Epithelial cell of esophagus (primary cell): ENCODE measurements at regions not wholly inside any gene's neighbourhood (a gene's known extent, or its start where the extent isn't known, plus 50 kb on each side); places are given as distances from the start of the nearest gene placed in this dataset.

ENCODE experiments used
- DNase-seq: peaks from one replicate; pipeline ENCODE4 v3.0.0; 2010; ENCODE audit warnings: low read depth
- H3K4me3 ChIP-seq: 2 replicates; pipeline ENCODE4 v1.5.1; 2011; ENCODE audit warnings: mild to moderate bottlenecking, low read length, control low read depth
- CTCF ChIP-seq: IDR thresholded peaks from 2 replicates; pipeline ENCODE4 v1.5.1; 2011; ENCODE audit warnings: low read depth, mild to moderate bottlenecking, low read length, control low read depth, inconsistent platforms; ENCODE audit not compliant: insufficient read depth; ENCODE audit errors: missing control alignments

GRCh38 chr2:47638430-47638829 lies 67.6 kb upstream of the KCNK12 start:
- DNase-seq = no peak
- no peak for TF ChIP-seq CTCF
- no peak overlapping the region for H3K4me3 ChIP-seq

GRCh38 chr2:47636596-47637264 lies 65.9 kb upstream of the KCNK12 start:
- DNase-seq = no peak
- no peak for TF ChIP-seq CTCF
- H3K4me3 ChIP-seq = no peak overlapping the region

- no peak for DNase-seq
Observed at GRCh38 chr2:47636176-47636575, 65.4 kb upstream of the KCNK12 start.

GRCh38 chr2:47632754-47633153 lies 62.0 kb upstream of the KCNK12 start:
- TF ChIP-seq CTCF = no peak
- no peak overlapping the region for H3K4me3 ChIP-seq
- DNase-seq = no peak

More at GRCh38 chr2:47636176-47636575, 65.4 kb upstream of the KCNK12 start:
- TF ChIP-seq CTCF = no peak
- H3K4me3 ChIP-seq = no peak overlapping the region

- no peak overlapping the region for H3K4me3 ChIP-seq
- peak; percentile 89 for DNase-seq
- no peak for TF ChIP-seq CTCF
Observed at GRCh38 chr2:47631792-47632398, 61.1 kb upstream of the KCNK12 start.

- DNase-seq = peak; percentile 68
- H3K4me3 ChIP-seq = no peak overlapping the region
- no peak for TF ChIP-seq CTCF
Observed at GRCh38 chr2:47631306-47631705, 60.5 kb upstream of the KCNK12 start.
